Gastrocnemius medialis (tissue), 4 donors: ENCODE measurements at regions not wholly inside any gene's neighbourhood (a gene's known extent, or its start where the extent isn't known, plus 50 kb on each side); places are given as distances from the start of the nearest gene placed in this dataset.

Source experiments
- ATAC-seq, 2 donors: fragments of 150-250 bp; one replicate each; pipeline ENCODE4 v1.9.1; 2016
- DNase-seq, 2 donors: peaks; one replicate each; pipeline ENCODE4 v3.0.0-alpha.2; 2019
- H3K27ac ChIP-seq, 4 donors: fragments of 200-600 bp; sonication (generic); 1 replicate in 1 of 4; 2 replicates in 3 of 4; pipeline ENCODE4 v1.5.1; 2016 to 2018; ENCODE audit warnings: mild to moderate bottlenecking in 2 of 4, moderate library complexity in 1 of 4
- H3K27me3 ChIP-seq, 3 donors: fragments of 200-600 bp; sonication (generic) in 2 of 3; 1 replicate in 1 of 3; 2 replicates in 2 of 3; pipeline versions ENCODE4 v1.5.1 to v1.6.0; 2016 to 2019; ENCODE audit warnings: mild to moderate bottlenecking in 1 of 3, moderate library complexity in 1 of 3
- H3K36me3 ChIP-seq, 2 donors: fragments of 200-600 bp; sonication (generic) in 1 of 2; one replicate each; pipeline ENCODE4 v1.5.1; 2017 to 2018
- H3K4me1 ChIP-seq, 2 donors: fragments of 200-600 bp; sonication (generic) in 1 of 2; one replicate each; pipeline ENCODE4 v1.5.1; 2016 to 2017; ENCODE audit warnings: mild to moderate bottlenecking in 2 of 2
- H3K4me3 ChIP-seq, 4 donors: fragments of 200-600 bp; sonication (generic) in 3 of 4; 1 replicate in 1 of 4; 2 replicates in 3 of 4; pipeline ENCODE4 v1.5.1; 2016 to 2019; ENCODE audit warnings: mild to moderate bottlenecking in 2 of 4
- H3K9me3 ChIP-seq, 3 donors: fragments of 200-600 bp; sonication (generic) in 2 of 3; 1 replicate in 1 of 3; 2 replicates in 2 of 3; pipeline ENCODE4 v1.5.1; 2016 to 2019
- POLR2A ChIP-seq, 2 donors: fragments of 450-650 bp; IDR thresholded peaks; one replicate each; pipeline ENCODE4 v1.6.1; 2017; ENCODE audit warnings: antibody characterized with exemption in 2 of 2, mild to moderate bottlenecking in 2 of 2, moderate library complexity in 2 of 2
- in situ Hi-C, 4 donors: fragments of 200-750 bp; cut with MboI; loops; one replicate each; pipeline versions ENCODE4 v1.15.0 to v1.8.0; 2017; ENCODE audit warnings: low sequenced_read_pairs in 4 of 4
- intact Hi-C: fragments of 100-400 bp; cut with DNase I; formaldehyde crosslinking; loops from one replicate; pipeline ENCODE4 v1.15.1; 2023; ENCODE audit warnings: low total_unique reads
- TF ChIP-seq, protein P1 (sequence below), 5 experiments: fragments of 450-650 bp in 3 of 5; fragments of 200-600 bp in 2 of 5; sonication (generic) in 2 of 5; IDR thresholded peaks in 4 of 5; conservative IDR thresholded peaks in 1 of 5; 1 replicate in 4 of 5; 2 replicates in 1 of 5; pipeline ENCODE4 v1.5.1; 2016 to 2019; ENCODE audit warnings: antibody characterized with exemption in 5 of 5, mild to moderate bottlenecking in 3 of 5, moderate library complexity in 3 of 5

DNA sequence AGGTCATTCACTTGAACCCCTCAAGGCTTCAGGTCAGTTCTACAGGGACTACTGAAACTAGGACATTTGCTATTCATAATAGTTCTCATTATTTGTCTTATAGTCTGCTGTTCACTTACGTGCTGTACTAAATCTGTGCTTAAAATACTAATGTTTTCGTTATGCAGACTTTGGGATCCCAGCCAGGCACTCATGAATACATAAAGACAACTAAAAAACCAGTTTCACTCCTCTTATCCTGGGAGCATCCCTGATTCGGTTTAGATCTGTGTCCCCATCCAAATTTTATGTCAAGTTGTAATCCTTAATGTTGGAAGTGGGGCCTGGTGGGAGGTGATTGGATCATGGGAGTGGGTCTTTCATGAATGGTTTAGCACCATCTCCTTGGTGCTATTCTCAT lies 1291.8 kb downstream of the CDH11 start:
- no peaks in the 10 kb centered on the region for H3K9me3 ChIP-seq
- no peaks in the 10 kb centered on the region for H3K36me3 ChIP-seq
- TF ChIP-seq, protein P1, sequence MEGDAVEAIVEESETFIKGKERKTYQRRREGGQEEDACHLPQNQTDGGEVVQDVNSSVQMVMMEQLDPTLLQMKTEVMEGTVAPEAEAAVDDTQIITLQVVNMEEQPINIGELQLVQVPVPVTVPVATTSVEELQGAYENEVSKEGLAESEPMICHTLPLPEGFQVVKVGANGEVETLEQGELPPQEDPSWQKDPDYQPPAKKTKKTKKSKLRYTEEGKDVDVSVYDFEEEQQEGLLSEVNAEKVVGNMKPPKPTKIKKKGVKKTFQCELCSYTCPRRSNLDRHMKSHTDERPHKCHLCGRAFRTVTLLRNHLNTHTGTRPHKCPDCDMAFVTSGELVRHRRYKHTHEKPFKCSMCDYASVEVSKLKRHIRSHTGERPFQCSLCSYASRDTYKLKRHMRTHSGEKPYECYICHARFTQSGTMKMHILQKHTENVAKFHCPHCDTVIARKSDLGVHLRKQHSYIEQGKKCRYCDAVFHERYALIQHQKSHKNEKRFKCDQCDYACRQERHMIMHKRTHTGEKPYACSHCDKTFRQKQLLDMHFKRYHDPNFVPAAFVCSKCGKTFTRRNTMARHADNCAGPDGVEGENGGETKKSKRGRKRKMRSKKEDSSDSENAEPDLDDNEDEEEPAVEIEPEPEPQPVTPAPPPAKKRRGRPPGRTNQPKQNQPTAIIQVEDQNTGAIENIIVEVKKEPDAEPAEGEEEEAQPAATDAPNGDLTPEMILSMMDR (IDR thresholded peaks at IDR 0.05 in 4 of 5, conservative IDR thresholded peaks at IDR 0.05 in 1 of 5), result no peak
- TF ChIP-seq POLR2A (IDR thresholded peaks at IDR 0.05), result no peak
- no peak for DNase-seq
- in situ Hi-C loops (no loop called here), intact Hi-C loops (no loop called here)
- H3K27me3 ChIP-seq, result no peaks in the 10 kb centered on the region
- H3K27ac ChIP-seq, result no peak overlapping the region
- no peak for ATAC-seq
- no peaks in the 10 kb centered on the region for H3K4me1 ChIP-seq
- no peak overlapping the region for H3K4me3 ChIP-seq

- in situ Hi-C loops, result no loop called here
- TF ChIP-seq, protein P1 (IDR thresholded peaks at IDR 0.05 in 4 of 5, conservative IDR thresholded peaks at IDR 0.05 in 1 of 5), result no peak
- no peak for TF ChIP-seq POLR2A (IDR thresholded peaks at IDR 0.05)
- Histone ChIP-seq H3K4me1 (no peaks in the 10 kb centered on the region), H3K9me3 (no peaks in the 10 kb centered on the region), H3K27ac (no peak overlapping the region), H3K36me3 (no peaks in the 10 kb centered on the region), H3K4me3 (no peak overlapping the region), H3K27me3 (no peaks in the 10 kb centered on the region)
- ATAC-seq, result no peak
- intact Hi-C loops, result no loop called here
- DNase-seq, result no peak
Measured at GRCh38 chr16:63822818-63823217, 1299.0 kb downstream of the CDH11 start.

DNA sequence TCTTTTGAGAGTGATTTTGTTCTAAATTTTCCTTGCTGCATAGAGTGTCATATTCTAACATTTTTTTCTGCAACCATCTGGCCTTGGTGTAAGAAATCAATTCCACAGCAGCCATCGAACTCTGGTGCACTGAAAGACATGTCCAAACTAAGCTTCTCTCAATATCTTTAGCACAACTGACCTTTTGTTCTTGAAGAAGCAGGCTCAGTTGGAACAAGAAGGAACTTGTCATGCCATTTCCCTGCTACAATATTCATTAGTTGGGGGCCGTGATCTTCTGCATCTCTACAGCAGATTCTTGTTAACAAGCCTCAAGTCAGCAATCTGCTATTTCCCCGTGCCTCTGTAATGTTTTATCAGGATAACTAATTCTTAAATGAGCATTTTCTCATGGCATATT lies 1305.6 kb downstream of the CDH11 start:
- no peaks in the 10 kb centered on the region for H3K36me3 ChIP-seq
- no peak overlapping the region for H3K27ac ChIP-seq
- no peak for DNase-seq
- H3K27me3 ChIP-seq, result no peaks in the 10 kb centered on the region
- no peaks in the 10 kb centered on the region for H3K4me1 ChIP-seq
- ATAC-seq, result no peak
- no peaks in the 10 kb centered on the region for H3K9me3 ChIP-seq
- intact Hi-C loops (no loop called here), in situ Hi-C loops (no loop called here)
- H3K4me3 ChIP-seq, result no peak overlapping the region
- no peak for TF ChIP-seq POLR2A (IDR thresholded peaks at IDR 0.05)
- TF ChIP-seq, protein P1 (IDR thresholded peaks at IDR 0.05 in 4 of 5, conservative IDR thresholded peaks at IDR 0.05 in 1 of 5), result no peak

- Histone ChIP-seq H3K4me1 (no peaks in the 10 kb centered on the region), H3K9me3 (no peaks in the 10 kb centered on the region), H3K27me3 (no peaks in the 10 kb centered on the region), H3K4me3 (no peak overlapping the region), H3K36me3 (no peaks in the 10 kb centered on the region), H3K27ac (no peak overlapping the region)
- ATAC-seq, result no peak
- TF ChIP-seq, protein P1 (IDR thresholded peaks at IDR 0.05 in 4 of 5, conservative IDR thresholded peaks at IDR 0.05 in 1 of 5), result no peak
- TF ChIP-seq POLR2A (IDR thresholded peaks at IDR 0.05), result no peak
- in situ Hi-C loops (no loop called here), intact Hi-C loops (no loop called here)
- DNase-seq, result no peak
Measured at GRCh38 chr16:63813862-63814261, 1308.0 kb downstream of the CDH11 start.

- no peaks in the 10 kb centered on the region for H3K4me1 ChIP-seq
- intact Hi-C loops (no loop called here), in situ Hi-C loops (no loop called here)
- H3K27me3 ChIP-seq, result no peaks in the 10 kb centered on the region
- no peak overlapping the region for H3K4me3 ChIP-seq
- no peak for ATAC-seq
- no peaks in the 10 kb centered on the region for H3K9me3 ChIP-seq
- H3K36me3 ChIP-seq, result no peaks in the 10 kb centered on the region
- no peak overlapping the region for H3K27ac ChIP-seq
- no peak for DNase-seq
- TF ChIP-seq, protein P1 (IDR thresholded peaks at IDR 0.05 in 4 of 5, conservative IDR thresholded peaks at IDR 0.05 in 1 of 5), result no peak
- TF ChIP-seq POLR2A (IDR thresholded peaks at IDR 0.05), result no peak
Measured at GRCh38 chr16:63808730-63809129, 1313.1 kb downstream of the CDH11 start.
